HL-60 (cell line): ENCODE measurements at regions not wholly inside any gene's neighbourhood (a gene's known extent, or its start where the extent isn't known, plus 50 kb on each side); places are given as distances from the start of the nearest gene placed in this dataset.

Experiments
- DNase-seq, 2 experiments: peaks; one replicate each; pipeline ENCODE4 v3.0.0-alpha.2; 2010 to 2020; ENCODE audit warnings: low read depth in 1 of 2, low spot score in 1 of 2
- H3K27ac ChIP-seq: fragments of 250-450 bp; sonication (Bioruptor Pico); replicated peaks from 2 replicates; pipeline ENCODE4 v1.5.1; 2020; ENCODE audit warnings: mild to moderate bottlenecking, moderate library complexity
- H3K27me3 ChIP-seq: fragments of 250-450 bp; sonication (Bioruptor Pico); 2 replicates; pipeline ENCODE4 v1.5.1; 2021; ENCODE audit warnings: mild to moderate bottlenecking, moderate library complexity; ENCODE audit not compliant: insufficient read depth, poor library complexity, severe bottlenecking
- H3K4me3 ChIP-seq: replicated peaks from 2 replicates; pipeline ENCODE4 v1.5.1; 2011; ENCODE audit warnings: mild to moderate bottlenecking, control low read depth, low read length; ENCODE audit not compliant: insufficient read depth
- CTCF ChIP-seq: IDR thresholded peaks from one replicate; pipeline ENCODE4 v1.5.1; 2011; ENCODE audit warnings: low read length, control low read depth, inconsistent platforms; ENCODE audit not compliant: insufficient read depth
- GABPA ChIP-seq: IDR thresholded peaks from 2 replicates; pipeline ENCODE4 v1.6.1; 2012; ENCODE audit warnings: low read depth
- POLR2AphosphoS5 ChIP-seq: IDR thresholded peaks from 2 replicates; pipeline ENCODE4 v1.6.1; 2012; ENCODE audit warnings: low read depth
- REST ChIP-seq: IDR thresholded peaks from 2 replicates; pipeline ENCODE4 v1.6.1; 2012; ENCODE audit warnings: low read depth; ENCODE audit not compliant: insufficient replicate concordance
- SPI1 ChIP-seq: IDR thresholded peaks from 2 replicates; pipeline ENCODE4 v1.6.1; 2012; ENCODE audit warnings: low read depth, mild to moderate bottlenecking, borderline replicate concordance

- Histone ChIP-seq H3K27me3 (no peaks in the 10 kb centered on the region), H3K4me3 (no peak overlapping the region), H3K27ac (no peak overlapping the region)
- DNase-seq = no peak
- TF ChIP-seq SPI1 (no peak), GABPA (no peak), POLR2AphosphoS5 (no peak), CTCF (no peak), REST (no peak)
Observed at GRCh38 chr14:101019990-101020710, 116.6 kb upstream of the RTL1 start.

- no peak overlapping the region for H3K27ac ChIP-seq
- H3K27me3 ChIP-seq = no peaks in the 10 kb centered on the region
- H3K4me3 ChIP-seq = no peak overlapping the region
- TF ChIP-seq GABPA (no peak), CTCF (no peak), SPI1 (no peak), POLR2AphosphoS5 (no peak), REST (no peak)
- no peak for DNase-seq
Observed at GRCh38 chr14:101020834-101021370, 117.4 kb upstream of the RTL1 start.

GRCh38 chr14:101022121-101022520 lies 118.6 kb upstream of the RTL1 start:
- Histone ChIP-seq H3K27me3 (no peaks in the 10 kb centered on the region), H3K4me3 (no peak overlapping the region), H3K27ac (no peak overlapping the region)
- DNase-seq = no peak
- TF ChIP-seq GABPA (no peak), CTCF (no peak), REST (no peak), POLR2AphosphoS5 (no peak), SPI1 (no peak)
